Esophagus muscularis mucosa (tissue), 4 donors: ENCODE measurements at regions not wholly inside any gene's neighbourhood (a gene's known extent, or its start where the extent isn't known, plus 50 kb on each side); places are given as distances from the start of the nearest gene placed in this dataset.
A peak's percentile ranks its signal among the peaks of the same experiment; 100 is the strongest.

Experiments
- DNase-seq: peaks from one replicate; pipeline ENCODE4 v3.0.0-alpha.2; 2017; ENCODE audit errors: extremely low spot score
- H3K27ac ChIP-seq, 4 donors: fragments of 200-600 bp; sonication (generic); replicated peaks in 1 of 4; 1 replicate in 3 of 4; 2 replicates in 1 of 4; pipeline ENCODE4 v1.5.1; 2016 to 2019; ENCODE audit warnings: mild to moderate bottlenecking in 1 of 4
- H3K27me3 ChIP-seq, 4 donors: fragments of 200-600 bp; sonication (generic); one replicate each; pipeline versions ENCODE4 v1.5.1 to v1.6.0; 2016 to 2019
- H3K36me3 ChIP-seq, 4 donors: fragments of 200-600 bp; sonication (generic); one replicate each; pipeline ENCODE4 v1.5.1; 2016 to 2019
- H3K4me1 ChIP-seq, 4 donors: fragments of 200-600 bp; sonication (generic); one replicate each; pipeline ENCODE4 v1.5.1; 2016 to 2019
- H3K4me3 ChIP-seq, 4 donors: fragments of 200-600 bp; sonication (generic); 1 replicate in 2 of 4; 2 replicates in 2 of 4; pipeline ENCODE4 v1.5.1; 2016 to 2019; ENCODE audit warnings: mild to moderate bottlenecking in 4 of 4, moderate library complexity in 1 of 4
- H3K9me3 ChIP-seq, 4 donors: fragments of 200-600 bp; sonication (generic); 1 replicate in 3 of 4; 2 replicates in 1 of 4; pipeline ENCODE4 v1.5.1; 2016 to 2019
- EP300 ChIP-seq: sonication (generic); formaldehyde crosslinking; IDR thresholded peaks from one replicate; pipeline ENCODE4 v1.6.1; 2017; ENCODE audit warnings: antibody characterized with exemption
- POLR2A ChIP-seq: fragments of 450-650 bp; IDR thresholded peaks from one replicate; pipeline ENCODE4 v1.6.1; 2017; ENCODE audit warnings: antibody characterized with exemption, moderate library complexity, mild to moderate bottlenecking, low read depth
- POLR2AphosphoS5 ChIP-seq, 2 donors: sonication (generic); formaldehyde crosslinking; IDR thresholded peaks; one replicate each; pipeline ENCODE4 v1.6.1; 2017; ENCODE audit warnings: antibody characterized with exemption in 2 of 2
- WGBS: methylation state at CpG from one replicate; pipeline ENCODE4 v1.1.5; 2018; 5-methylcytosine and 5-hydroxymethylcytosine counted together
- intact Hi-C: fragments of 100-400 bp; cut with DNase I; formaldehyde crosslinking; loops from one replicate; pipeline ENCODE4 v1.15.1; 2023
- TF ChIP-seq, protein P1 (sequence below), 3 experiments: fragments of 200-600 bp in 2 of 3; fragments of 450-650 bp in 1 of 3; sonication (generic) in 2 of 3; IDR thresholded peaks; one replicate each; pipeline ENCODE4 v1.5.1; 2017 to 2019; ENCODE audit warnings: antibody characterized with exemption in 3 of 3, mild to moderate bottlenecking in 2 of 3, moderate library complexity in 1 of 3

DNA sequence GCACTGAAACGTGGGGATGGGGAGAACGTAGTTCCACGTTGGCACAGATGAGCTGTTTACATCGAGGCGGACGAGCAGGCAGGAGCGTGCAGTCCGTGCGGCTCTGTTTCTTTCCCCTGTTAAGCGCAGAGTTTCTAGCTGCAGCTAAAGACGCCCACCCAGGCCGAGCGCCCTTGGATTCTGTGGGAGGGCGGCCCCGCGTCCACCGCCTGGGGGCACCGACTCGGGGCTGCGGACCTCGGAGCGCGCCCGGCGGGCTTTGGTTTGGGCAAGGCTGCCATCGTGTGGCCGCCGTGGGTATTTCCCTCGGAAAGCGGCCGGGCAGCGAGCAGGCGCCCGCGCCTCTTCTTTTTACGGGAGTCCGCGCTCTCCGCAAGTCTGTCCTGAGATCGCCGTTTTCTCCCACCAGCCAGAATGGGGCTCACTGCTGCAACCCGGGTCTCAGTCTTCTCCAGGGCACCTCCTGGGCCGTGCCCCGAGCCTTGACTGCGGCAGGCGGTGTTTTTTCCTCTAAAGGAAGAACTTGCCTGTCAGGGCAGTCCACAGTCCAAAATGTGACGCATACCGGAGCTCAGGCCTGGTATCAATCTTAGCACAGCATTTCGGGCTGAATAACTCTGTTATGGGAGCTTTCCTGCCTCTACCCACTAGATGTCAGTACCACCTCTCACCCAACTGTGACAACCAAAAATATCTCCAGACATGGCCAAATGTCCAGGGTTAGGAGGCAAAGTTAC lies 219.9 kb upstream of the IGF1R start:
- Histone ChIP-seq H3K9me3 (no peaks in the 10 kb centered on the region), H3K4me1 (peaks cover 0 to 22% (median 18%) of the 10 kb centered on the region in 4 donors), H3K36me3 (no peaks in the 10 kb centered on the region), H3K27ac (peak overlapping the region; percentile 69 to 78 (median 74)), H3K27me3 (peaks cover 0 to 9% (median 0%) of the 10 kb centered on the region in 4 donors), H3K4me3 (peak overlapping the region; percentile 46 to 59 (median 48))
- TF ChIP-seq POLR2A (no peak), POLR2AphosphoS5 (IDR thresholded peaks at IDR 0.05) (peak in 1 of 2 donors; percentile 25)
- TF ChIP-seq, protein P1, sequence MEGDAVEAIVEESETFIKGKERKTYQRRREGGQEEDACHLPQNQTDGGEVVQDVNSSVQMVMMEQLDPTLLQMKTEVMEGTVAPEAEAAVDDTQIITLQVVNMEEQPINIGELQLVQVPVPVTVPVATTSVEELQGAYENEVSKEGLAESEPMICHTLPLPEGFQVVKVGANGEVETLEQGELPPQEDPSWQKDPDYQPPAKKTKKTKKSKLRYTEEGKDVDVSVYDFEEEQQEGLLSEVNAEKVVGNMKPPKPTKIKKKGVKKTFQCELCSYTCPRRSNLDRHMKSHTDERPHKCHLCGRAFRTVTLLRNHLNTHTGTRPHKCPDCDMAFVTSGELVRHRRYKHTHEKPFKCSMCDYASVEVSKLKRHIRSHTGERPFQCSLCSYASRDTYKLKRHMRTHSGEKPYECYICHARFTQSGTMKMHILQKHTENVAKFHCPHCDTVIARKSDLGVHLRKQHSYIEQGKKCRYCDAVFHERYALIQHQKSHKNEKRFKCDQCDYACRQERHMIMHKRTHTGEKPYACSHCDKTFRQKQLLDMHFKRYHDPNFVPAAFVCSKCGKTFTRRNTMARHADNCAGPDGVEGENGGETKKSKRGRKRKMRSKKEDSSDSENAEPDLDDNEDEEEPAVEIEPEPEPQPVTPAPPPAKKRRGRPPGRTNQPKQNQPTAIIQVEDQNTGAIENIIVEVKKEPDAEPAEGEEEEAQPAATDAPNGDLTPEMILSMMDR (IDR thresholded peaks at IDR 0.05), result peak; percentile 87 to 94 (median 93)
- intact Hi-C loops, result loop anchor here (5.0 to 10.0 kb wide), 3 partner anchors 51 to 524 kb away; no protein-coding TSS in a partner anchor
- WGBS, result 2% methylated on average over 18 of the region's 49 CpGs
- no peak for DNase-seq

DNA sequence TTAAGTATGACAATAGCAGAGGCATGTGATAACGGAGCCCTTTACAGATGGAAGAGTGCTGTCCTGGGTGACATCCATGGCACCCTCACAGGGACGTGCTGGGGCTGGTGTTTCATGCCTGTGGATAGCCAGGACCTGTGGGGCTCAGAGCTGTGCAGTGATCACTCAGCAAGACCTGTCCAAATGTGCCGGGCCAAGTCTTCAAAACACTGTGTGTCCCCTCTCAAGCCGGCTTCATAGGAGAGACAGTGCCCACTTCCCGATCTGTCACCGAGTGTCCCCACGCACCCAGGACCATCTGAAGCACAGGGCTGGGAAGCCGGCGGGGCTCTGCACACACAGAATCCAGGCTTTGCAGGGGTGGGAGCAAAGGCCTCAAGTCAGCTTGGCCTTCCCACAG lies 217.2 kb upstream of the IGF1R start:
- Histone ChIP-seq H3K9me3 (no peaks in the 10 kb centered on the region), H3K27me3 (peaks cover 0 to 9% (median 0%) of the 10 kb centered on the region in 4 donors), H3K27ac (no peak overlapping the region), H3K36me3 (no peaks in the 10 kb centered on the region), H3K4me3 (no peak overlapping the region), H3K4me1 (peaks cover 0 to 22% (median 18%) of the 10 kb centered on the region in 4 donors)
- DNase-seq, result no peak
- TF ChIP-seq EP300 (no peak), POLR2A (no peak), POLR2AphosphoS5 (IDR thresholded peaks at IDR 0.05) (no peak)
- TF ChIP-seq, protein P1 (IDR thresholded peaks at IDR 0.05), result no peak
- 84% methylated on average over 6 of the region's 9 CpGs for WGBS
- intact Hi-C loops, result no loop called here

DNA sequence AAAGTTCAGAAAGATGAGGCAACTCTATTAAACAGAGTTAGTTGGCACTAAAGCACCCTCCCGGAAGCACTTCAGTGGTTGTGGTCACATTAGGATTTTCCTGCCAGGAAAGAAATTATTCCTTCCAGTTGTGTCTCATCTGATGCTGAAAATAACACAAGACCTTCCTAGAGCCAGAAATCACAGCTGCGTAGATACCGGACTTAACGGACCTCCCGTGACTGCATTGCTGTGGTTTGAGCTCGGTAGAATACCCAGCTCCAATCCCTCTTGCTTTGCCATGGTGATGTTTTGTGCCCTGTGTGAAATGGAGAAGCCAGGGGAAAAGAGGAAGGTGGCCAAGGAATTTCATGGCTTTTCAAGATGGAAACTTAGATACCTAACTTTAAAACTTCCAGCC lies 215.0 kb upstream of the IGF1R start:
- TF ChIP-seq, protein P1 (IDR thresholded peaks at IDR 0.05), result no peak
- TF ChIP-seq POLR2AphosphoS5 (IDR thresholded peaks at IDR 0.05) (no peak), EP300 (no peak), POLR2A (no peak)
- no peaks in the 10 kb centered on the region for H3K36me3 ChIP-seq
- H3K9me3 ChIP-seq, result no peaks in the 10 kb centered on the region
- intact Hi-C loops, result no loop called here
- H3K4me3 ChIP-seq, result no peak overlapping the region
- 81% methylated on average over 6 of the region's 6 CpGs for WGBS
- no peak overlapping the region for H3K27ac ChIP-seq
- peaks cover 0 to 6% (median 4%) of the 10 kb centered on the region in 4 donors for H3K4me1 ChIP-seq
- H3K27me3 ChIP-seq, result peaks cover 0 to 9% (median 0%) of the 10 kb centered on the region in 4 donors
- no peak for DNase-seq

DNA sequence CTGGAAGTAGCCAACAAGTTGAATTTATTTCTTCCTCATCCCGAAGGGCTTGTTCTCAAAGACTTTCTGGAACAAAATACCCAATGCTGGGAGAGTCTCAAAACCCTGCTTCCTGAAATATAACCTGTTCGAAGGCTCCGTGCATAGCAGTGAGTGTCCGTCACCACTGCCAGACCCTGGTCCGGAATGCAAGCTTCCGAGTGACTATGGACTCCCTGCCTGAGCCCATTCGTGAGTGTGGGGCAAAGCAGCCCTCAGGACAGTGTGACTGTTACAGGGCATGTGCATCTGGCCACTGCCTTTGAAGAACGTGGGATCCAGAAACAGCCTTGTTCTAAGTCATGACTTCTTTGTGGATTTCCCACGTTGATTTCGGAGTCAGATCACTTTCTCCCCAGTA lies 214.5 kb upstream of the IGF1R start:
- TF ChIP-seq EP300 (no peak), POLR2A (no peak), POLR2AphosphoS5 (IDR thresholded peaks at IDR 0.05) (no peak)
- TF ChIP-seq, protein P1 (IDR thresholded peaks at IDR 0.05), result no peak
- 90% methylated on average over 10 of the region's 10 CpGs for WGBS
- Histone ChIP-seq H3K27me3 (peaks cover 0 to 9% (median 0%) of the 10 kb centered on the region in 4 donors), H3K27ac (no peak overlapping the region), H3K4me3 (no peak overlapping the region), H3K4me1 (peaks cover 0 to 1% (median 0%) of the 10 kb centered on the region in 4 donors), H3K9me3 (no peaks in the 10 kb centered on the region), H3K36me3 (no peaks in the 10 kb centered on the region)
- intact Hi-C loops, result no loop called here
- no peak for DNase-seq
